ENCODE measurements at regions not wholly inside any gene's neighbourhood (a gene's known extent, or its start where the extent isn't known, plus 50 kb on each side); places are given as distances from the start of the nearest gene placed in this dataset.

DNA sequence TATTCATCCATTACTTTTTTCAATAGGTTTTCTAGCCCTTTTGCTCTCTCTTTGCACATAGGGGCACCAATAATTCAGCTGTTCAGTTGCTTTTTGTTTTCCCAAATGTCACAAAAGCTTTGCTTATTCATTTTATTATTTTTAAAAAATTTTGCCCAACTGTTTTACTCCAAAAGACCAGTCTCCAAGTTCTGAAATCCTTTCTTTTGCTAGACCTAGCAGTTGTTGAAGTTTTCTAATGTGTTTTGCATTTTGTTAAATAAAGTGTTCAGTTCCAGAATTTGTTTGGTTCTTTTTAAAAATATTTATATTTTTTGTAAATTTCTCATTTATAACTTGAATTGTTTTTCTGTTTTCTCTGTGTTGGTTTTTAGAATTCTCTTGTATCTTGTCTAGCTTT lies 1227.3 kb downstream of the ROBO2 start:
- Histone ChIP-seq H3F3A (ENCODE audit: low read depth) (no peaks in the 10 kb centered on the region), H3K27me3 (ENCODE audit: insufficient read depth, low read length, poor library complexity, severe bottlenecking) (no peaks in the 10 kb centered on the region), H3K9ac (ENCODE audit: low read depth, low read length, poor library complexity, severe bottlenecking) (no peak overlapping the region), H2AFZ (ENCODE audit: low read length) (no peak overlapping the region), H3K36me3 (ENCODE audit: insufficient read depth, low read length) (no peaks in the 10 kb centered on the region), H3K79me2 (ENCODE audit: insufficient read depth, low read length) (no peaks in the 10 kb centered on the region), H3K4me2 (ENCODE audit: low read depth, low read length, poor library complexity, severe bottlenecking) (no peak overlapping the region), H3K4me3 (ENCODE audit: low read length, poor library complexity, severe bottlenecking) (no peak overlapping the region), H3K9me2 (replicated peaks; ENCODE audit: low read depth, low read length) (no peaks in the 10 kb centered on the region), H4K20me1 (ENCODE audit: insufficient read depth, low read length, poor library complexity, severe bottlenecking) (no peaks in the 10 kb centered on the region), H3K4me1 (ENCODE audit: insufficient read depth, low read length, poor library complexity, severe bottlenecking) (no peaks in the 10 kb centered on the region), H3K9me3 (ENCODE audit: insufficient read depth, low read depth, low read length) (no peaks in the 10 kb centered on the region; the same call in 1 of the 2 replicates)
- TF ChIP-seq EZH2phosphoT487 (IDR thresholded peaks at IDR 0.05; ENCODE audit: borderline replicate concordance) (no peak), CTCF (conservative IDR thresholded peaks at IDR 0.05; ENCODE audit: low read length) (no peak)

DNA sequence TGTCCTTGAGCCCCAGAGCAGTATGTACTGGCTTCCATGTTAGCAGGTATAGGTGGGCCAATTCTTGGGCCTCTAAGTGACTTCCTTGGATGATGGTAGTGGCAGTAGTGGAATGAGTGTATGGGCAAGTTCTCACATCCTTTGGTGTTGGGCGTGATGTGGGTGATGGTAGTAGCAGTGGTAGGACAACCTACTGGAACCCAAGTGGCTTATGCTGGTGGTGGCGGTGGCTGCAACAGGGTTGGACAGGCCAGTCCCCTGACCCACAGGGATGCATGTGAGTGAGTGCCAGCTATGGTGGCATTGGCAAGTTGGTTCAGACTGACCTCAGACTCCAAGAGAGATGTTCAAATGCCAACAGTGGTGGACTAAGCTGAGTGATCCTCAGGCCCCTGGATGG lies 1228.2 kb downstream of the ROBO2 start:
- Histone ChIP-seq H3K4me2 (ENCODE audit: low read depth, low read length, poor library complexity, severe bottlenecking) (no peak overlapping the region), H3F3A (ENCODE audit: low read depth) (no peaks in the 10 kb centered on the region), H3K4me3 (ENCODE audit: low read length, poor library complexity, severe bottlenecking) (no peak overlapping the region), H3K36me3 (ENCODE audit: insufficient read depth, low read length) (no peaks in the 10 kb centered on the region), H3K79me2 (ENCODE audit: insufficient read depth, low read length) (no peaks in the 10 kb centered on the region), H3K9me3 (ENCODE audit: insufficient read depth, low read depth, low read length) (no peaks in the 10 kb centered on the region; the same call in 1 of the 2 replicates), H3K9me2 (replicated peaks; ENCODE audit: low read depth, low read length) (no peaks in the 10 kb centered on the region), H3K27me3 (ENCODE audit: insufficient read depth, low read length, poor library complexity, severe bottlenecking) (no peaks in the 10 kb centered on the region), H3K4me1 (ENCODE audit: insufficient read depth, low read length, poor library complexity, severe bottlenecking) (no peaks in the 10 kb centered on the region), H3K9ac (ENCODE audit: low read depth, low read length, poor library complexity, severe bottlenecking) (no peak overlapping the region), H2AFZ (ENCODE audit: low read length) (no peak overlapping the region), H4K20me1 (ENCODE audit: insufficient read depth, low read length, poor library complexity, severe bottlenecking) (no peaks in the 10 kb centered on the region)
- TF ChIP-seq EZH2phosphoT487 (IDR thresholded peaks at IDR 0.05; ENCODE audit: borderline replicate concordance): no peak

- Histone ChIP-seq H3K9me2 (replicated peaks; ENCODE audit: low read depth, low read length) (no peaks in the 10 kb centered on the region), H3K79me2 (ENCODE audit: insufficient read depth, low read length) (no peaks in the 10 kb centered on the region), H3K9me3 (ENCODE audit: insufficient read depth, low read depth, low read length) (no peaks in the 10 kb centered on the region; the same call in 1 of the 2 replicates), H3K4me3 (ENCODE audit: low read length, poor library complexity, severe bottlenecking) (no peak overlapping the region), H3K4me1 (ENCODE audit: insufficient read depth, low read length, poor library complexity, severe bottlenecking) (no peaks in the 10 kb centered on the region), H3K27me3 (ENCODE audit: insufficient read depth, low read length, poor library complexity, severe bottlenecking) (no peaks in the 10 kb centered on the region), H2AFZ (ENCODE audit: low read length) (no peak overlapping the region), H4K20me1 (ENCODE audit: insufficient read depth, low read length, poor library complexity, severe bottlenecking) (no peaks in the 10 kb centered on the region), H3F3A (ENCODE audit: low read depth) (no peaks in the 10 kb centered on the region), H3K36me3 (ENCODE audit: insufficient read depth, low read length) (no peaks in the 10 kb centered on the region), H3K4me2 (ENCODE audit: low read depth, low read length, poor library complexity, severe bottlenecking) (no peak overlapping the region), H3K9ac (ENCODE audit: low read depth, low read length, poor library complexity, severe bottlenecking) (no peak overlapping the region)
- TF ChIP-seq EZH2phosphoT487 (IDR thresholded peaks at IDR 0.05; ENCODE audit: borderline replicate concordance) (no peak), CTCF (conservative IDR thresholded peaks at IDR 0.05; ENCODE audit: low read length) (no peak)
These were observed 1229.1 kb downstream of the ROBO2 start for GRCh38 chr3:78268716-78269668.
